ENCODE measurements at regions not wholly inside any gene's neighbourhood (a gene's known extent, or its start where the extent isn't known, plus 50 kb on each side); places are given as distances from the start of the nearest gene placed in this dataset.

- DNase-seq, result no peak
Measured at GRCh38 chr6:101326411-101326810, 67.1 kb upstream of the GRIK2 start.

GRCh38 chr6:101341926-101342325, 51.6 kb upstream of the GRIK2 start:
- DNase-seq, result no peak

Data from CD4-positive, alpha-beta T cell treated with Interleukin-17A for 1 hour (primary cell).